ENCODE measurements at regions not wholly inside any gene's neighbourhood (a gene's known extent, or its start where the extent isn't known, plus 50 kb on each side); places are given as distances from the start of the nearest gene placed in this dataset.

DNA sequence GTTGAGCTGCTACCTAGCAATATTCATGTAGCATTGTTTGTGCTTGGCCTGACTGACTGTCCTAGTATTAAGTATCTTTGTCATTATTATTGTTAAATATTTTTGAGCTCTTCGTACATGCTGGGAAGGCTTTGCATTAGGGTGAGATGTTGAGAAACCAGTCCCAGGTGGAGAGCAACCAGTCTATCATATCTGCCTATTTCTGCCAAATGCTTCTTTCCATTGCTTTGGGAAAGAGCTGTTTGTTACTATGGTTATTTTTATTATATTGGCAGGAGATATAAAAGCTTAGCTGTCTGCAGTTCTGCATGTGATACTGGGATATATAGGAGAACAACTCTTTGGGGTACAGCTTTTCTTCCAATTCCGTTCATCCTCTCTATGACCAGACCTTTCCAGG is 85.1 kb downstream of the CLDN17 start:
- TF ChIP-seq POLR2A (IDR thresholded peaks at IDR 0.05; ENCODE audit: low read depth, low read length): no peak
- no peak for TF ChIP-seq TAF1 (IDR thresholded peaks at IDR 0.05; ENCODE audit: borderline replicate concordance, low read depth, low read length)
